ENCODE measurements at regions not wholly inside any gene's neighbourhood (a gene's known extent, or its start where the extent isn't known, plus 50 kb on each side); places are given as distances from the start of the nearest gene placed in this dataset.

DNA sequence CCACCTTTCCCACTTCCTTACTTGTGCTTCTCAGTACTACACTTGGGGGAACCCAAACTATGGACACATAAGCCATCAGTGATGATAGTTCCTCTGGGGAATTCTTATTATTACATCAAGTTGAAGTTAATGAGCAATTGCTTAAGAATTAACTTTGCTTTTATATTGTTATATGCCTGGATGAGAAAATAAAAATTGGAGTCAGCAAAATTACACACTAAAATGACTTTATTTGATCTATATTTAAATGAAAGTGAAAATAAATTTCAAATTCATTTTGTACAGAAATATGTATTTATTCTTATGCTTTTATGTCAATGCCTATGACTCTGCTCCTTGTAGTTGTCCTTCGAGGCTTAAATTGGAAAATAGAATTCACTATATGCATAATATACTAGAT, 149.4 kb upstream of the KCND2 start:
- TF ChIP-seq, protein P1, sequence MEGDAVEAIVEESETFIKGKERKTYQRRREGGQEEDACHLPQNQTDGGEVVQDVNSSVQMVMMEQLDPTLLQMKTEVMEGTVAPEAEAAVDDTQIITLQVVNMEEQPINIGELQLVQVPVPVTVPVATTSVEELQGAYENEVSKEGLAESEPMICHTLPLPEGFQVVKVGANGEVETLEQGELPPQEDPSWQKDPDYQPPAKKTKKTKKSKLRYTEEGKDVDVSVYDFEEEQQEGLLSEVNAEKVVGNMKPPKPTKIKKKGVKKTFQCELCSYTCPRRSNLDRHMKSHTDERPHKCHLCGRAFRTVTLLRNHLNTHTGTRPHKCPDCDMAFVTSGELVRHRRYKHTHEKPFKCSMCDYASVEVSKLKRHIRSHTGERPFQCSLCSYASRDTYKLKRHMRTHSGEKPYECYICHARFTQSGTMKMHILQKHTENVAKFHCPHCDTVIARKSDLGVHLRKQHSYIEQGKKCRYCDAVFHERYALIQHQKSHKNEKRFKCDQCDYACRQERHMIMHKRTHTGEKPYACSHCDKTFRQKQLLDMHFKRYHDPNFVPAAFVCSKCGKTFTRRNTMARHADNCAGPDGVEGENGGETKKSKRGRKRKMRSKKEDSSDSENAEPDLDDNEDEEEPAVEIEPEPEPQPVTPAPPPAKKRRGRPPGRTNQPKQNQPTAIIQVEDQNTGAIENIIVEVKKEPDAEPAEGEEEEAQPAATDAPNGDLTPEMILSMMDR (conservative IDR thresholded peaks at IDR 0.05), result no peak
- TF ChIP-seq EZH2 (IDR thresholded peaks at IDR 0.05; ENCODE audit: low read depth), result no peak
